HG03571 (cell line): ENCODE measurements at regions not wholly inside any gene's neighbourhood (a gene's known extent, or its start where the extent isn't known, plus 50 kb on each side); places are given as distances from the start of the nearest gene placed in this dataset.

Experiments
- ATAC-seq: cut with Tn5 transposase; IDR thresholded peaks from one replicate; pipeline ENCODE4 v1.9.1; 2021; ENCODE audit not compliant: unreplicated experiment

- ATAC-seq, result no peak
Measured at GRCh38 chr12:86349196-86349595, 93.0 kb upstream of the MGAT4C start.

GRCh38 chr12:86333955-86334522, 77.8 kb upstream of the MGAT4C start:
- ATAC-seq, result no peak

GRCh38 chr12:86331457-86331856, 75.3 kb upstream of the MGAT4C start:
- ATAC-seq, result no peak

DNA sequence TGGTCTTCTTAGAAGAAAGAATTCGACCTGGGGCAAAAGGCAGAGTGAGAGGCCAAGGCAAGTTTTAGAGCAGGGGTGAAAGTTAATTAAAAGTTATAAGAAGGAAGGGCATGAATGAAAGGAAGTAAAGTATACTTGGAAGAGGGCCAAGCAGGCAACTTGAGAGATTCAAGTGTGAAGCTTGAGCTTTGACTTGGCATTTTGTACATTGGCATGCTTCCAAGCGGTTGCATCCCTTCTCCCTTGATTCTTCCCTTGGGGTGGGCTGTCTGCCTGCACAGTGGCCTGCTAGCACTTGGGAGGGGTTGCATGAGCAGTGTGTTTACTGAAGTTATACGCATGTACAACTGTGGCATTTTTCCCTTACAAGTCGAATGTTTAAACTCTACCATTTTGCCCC, 74.8 kb upstream of the MGAT4C start:
- no peak for ATAC-seq

DNA sequence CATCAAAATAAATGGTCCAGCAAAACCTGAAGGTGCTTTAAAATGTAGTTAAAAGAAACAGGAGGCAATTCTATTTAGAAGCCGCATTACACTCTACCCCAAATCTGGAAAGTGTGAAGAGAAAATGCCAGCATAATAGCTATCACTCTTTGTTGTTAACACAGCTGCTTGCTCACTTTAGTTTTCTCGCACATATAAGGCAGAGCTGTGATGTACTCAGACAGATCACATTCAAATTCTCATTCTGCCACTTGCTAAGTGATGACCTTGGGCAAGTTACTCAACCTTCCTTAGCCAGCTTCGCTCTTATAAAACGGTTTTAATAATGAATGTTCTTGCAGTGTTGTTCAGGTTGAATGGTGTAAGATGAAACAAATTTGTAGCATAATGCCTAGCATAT, 56.0 kb upstream of the MGAT4C start:
- ATAC-seq, result no peak
